ENCODE measurements at regions not wholly inside any gene's neighbourhood (a gene's known extent, or its start where the extent isn't known, plus 50 kb on each side); places are given as distances from the start of the nearest gene placed in this dataset.

DNA sequence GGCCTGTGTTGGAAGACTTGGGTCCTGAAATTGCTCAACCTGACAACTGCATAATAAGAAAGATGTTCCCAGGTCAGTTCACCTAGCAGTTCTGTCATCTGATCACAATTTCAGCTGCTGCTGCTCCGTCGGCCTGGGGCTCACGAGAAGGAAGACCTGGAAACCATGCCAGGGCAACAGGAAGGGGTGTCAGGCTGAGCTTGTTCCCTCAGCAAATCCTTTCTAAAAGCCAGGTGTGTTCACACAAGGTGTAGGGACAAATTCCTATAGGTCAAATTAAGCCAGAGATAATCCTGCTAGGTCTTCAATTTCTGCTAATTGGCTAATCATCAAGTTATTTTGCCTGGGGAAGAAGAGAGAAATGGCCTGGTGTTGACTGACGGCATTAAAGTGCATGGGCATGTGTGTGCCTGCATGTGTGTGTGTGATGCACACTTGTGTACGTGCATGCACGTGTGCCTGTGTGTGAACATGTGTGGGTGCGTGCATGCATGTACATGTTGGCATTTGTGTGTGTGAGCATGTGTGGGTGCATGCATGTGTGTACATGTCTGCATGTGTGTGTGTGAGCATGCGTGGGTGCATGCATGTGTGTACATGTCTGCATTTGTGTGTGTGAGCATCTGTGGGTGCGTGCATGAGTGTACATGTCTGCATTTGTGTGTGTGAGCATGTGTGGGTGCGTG lies 178.6 kb downstream of the TMEM18 start:
- no peaks in the 10 kb centered on the region; the same call in 1 of the 2 replicates for H3K4me1 ChIP-seq (ENCODE audit: control insufficient read depth, insufficient read depth, low read length)
- no peak overlapping the region for H3K4me3 ChIP-seq (ENCODE audit: low read length)
- no peaks in the 10 kb centered on the region for H3K9me3 ChIP-seq (ENCODE audit: control insufficient read depth, insufficient read depth, low read length)
- no peaks in the 10 kb centered on the region for H3K27me3 ChIP-seq (ENCODE audit: control insufficient read depth, insufficient read depth, low read length)
- no peak overlapping the region for H3K27ac ChIP-seq (ENCODE audit: low read length)
- no peaks in the 10 kb centered on the region for H3K36me3 ChIP-seq (ENCODE audit: control insufficient read depth, insufficient read depth, low read length)
- WGBS (ENCODE audit: insufficient coverage, insufficient read length): no CpG with 5 or more reads among the region's 10 CpGs
- no peak for DNase-seq (ENCODE audit: low read depth, low spot score)

DNA sequence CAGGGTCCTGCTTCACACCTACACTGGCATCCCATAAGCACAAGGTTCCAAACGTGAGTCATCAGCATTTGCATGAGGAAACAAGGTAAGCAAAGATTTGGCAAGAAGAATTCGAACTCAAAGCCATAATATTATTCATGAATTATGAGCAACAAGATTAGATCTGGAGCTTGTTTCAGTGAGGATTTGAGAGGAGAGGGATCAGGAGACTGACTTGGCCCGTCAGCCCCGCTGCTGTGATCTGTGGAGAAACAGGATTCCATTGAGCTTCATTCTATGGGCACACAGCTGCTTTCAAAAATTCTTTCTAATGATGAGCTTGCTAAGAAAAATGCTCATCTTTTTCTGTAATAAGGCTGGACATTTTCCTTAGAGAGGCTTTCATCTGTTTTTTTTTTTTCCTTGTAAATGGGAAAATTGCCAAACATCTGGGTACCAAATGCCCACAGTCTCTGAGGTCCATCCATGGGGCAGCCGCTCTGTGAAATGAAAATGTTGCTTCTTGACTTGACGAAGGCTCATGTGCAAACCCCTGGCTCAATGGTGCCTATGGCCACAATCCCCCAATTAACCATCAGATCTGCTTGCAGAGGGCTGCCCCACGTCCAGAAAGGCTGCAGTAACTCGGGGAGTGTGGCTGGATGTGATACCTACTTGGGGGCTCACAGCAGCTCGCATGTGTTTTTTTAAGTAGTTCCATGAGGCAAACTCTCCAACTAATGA lies 179.3 kb downstream of the TMEM18 start:
- Histone ChIP-seq H3K36me3 (ENCODE audit: control insufficient read depth, insufficient read depth, low read length) (no peaks in the 10 kb centered on the region), H3K4me1 (ENCODE audit: control insufficient read depth, insufficient read depth, low read length) (no peaks in the 10 kb centered on the region; the same call in 1 of the 2 replicates), H3K27me3 (ENCODE audit: control insufficient read depth, insufficient read depth, low read length) (no peaks in the 10 kb centered on the region), H3K9me3 (ENCODE audit: control insufficient read depth, insufficient read depth, low read length) (no peaks in the 10 kb centered on the region), H3K27ac (ENCODE audit: low read length) (no peak overlapping the region), H3K4me3 (ENCODE audit: low read length) (no peak overlapping the region)
- WGBS (ENCODE audit: insufficient coverage, insufficient read length): no CpG with 5 or more reads among the region's 9 CpGs
- DNase-seq (ENCODE audit: low read depth, low spot score): no peak

DNA sequence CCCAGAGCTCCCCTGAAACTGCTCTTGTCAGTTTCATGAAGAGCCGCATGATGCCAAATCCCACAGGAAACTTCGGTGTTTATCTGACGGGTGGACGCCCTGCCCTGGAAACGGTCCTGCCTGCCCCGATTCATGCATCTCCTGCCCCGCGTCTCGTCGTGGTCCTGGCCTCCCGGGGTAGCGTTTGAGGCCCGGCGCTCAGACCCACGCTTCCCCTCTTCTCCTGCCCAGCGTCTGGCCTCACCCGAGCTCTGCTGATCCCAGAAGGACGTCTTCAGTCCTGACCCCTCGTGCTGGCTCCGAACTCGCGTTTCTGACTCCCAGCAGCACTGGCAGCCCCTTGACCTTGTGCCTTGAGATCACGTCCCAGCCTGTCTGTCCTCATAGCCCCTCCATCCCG lies 180.5 kb downstream of the TMEM18 start:
- no peaks in the 10 kb centered on the region for H3K27me3 ChIP-seq (ENCODE audit: control insufficient read depth, insufficient read depth, low read length)
- no peak overlapping the region for H3K27ac ChIP-seq (ENCODE audit: low read length)
- no CpG with 5 or more reads among the region's 24 CpGs for WGBS (ENCODE audit: insufficient coverage, insufficient read length)
- H3K4me1 ChIP-seq (ENCODE audit: control insufficient read depth, insufficient read depth, low read length): no peaks in the 10 kb centered on the region; the same call in 1 of the 2 replicates
- DNase-seq (ENCODE audit: low read depth, low spot score): no peak
- no peaks in the 10 kb centered on the region for H3K9me3 ChIP-seq (ENCODE audit: control insufficient read depth, insufficient read depth, low read length)
- no peak overlapping the region for H3K4me3 ChIP-seq (ENCODE audit: low read length)
- no peaks in the 10 kb centered on the region for H3K36me3 ChIP-seq (ENCODE audit: control insufficient read depth, insufficient read depth, low read length)

DNA sequence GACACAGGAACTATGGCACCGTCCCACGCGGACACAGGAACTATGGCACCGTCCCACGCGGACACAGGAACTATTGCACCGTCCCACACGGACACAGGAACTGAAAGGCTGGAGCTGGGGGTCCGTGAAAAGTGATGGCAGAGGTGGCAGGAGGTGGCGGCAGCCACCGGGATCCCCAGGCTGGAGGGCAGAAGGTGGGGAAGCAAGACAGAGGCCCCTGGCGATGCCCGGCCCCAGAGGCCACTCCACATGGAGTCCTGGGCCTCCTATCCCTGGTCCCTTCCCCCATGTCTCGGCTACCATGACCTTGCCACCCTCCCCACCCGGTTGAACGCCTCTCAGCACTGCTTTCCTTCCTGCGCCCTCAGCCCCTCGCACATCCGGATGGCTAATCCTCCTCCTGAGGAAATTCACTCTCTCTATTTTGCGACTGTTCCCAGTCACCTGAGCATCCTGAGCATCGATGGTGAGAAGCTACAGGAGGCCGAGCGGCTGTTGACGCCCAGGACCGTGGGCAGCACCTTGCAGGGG lies 181.4 kb downstream of the TMEM18 start:
- no CpG with 5 or more reads among the region's 25 CpGs for WGBS (ENCODE audit: insufficient coverage, insufficient read length)
- no peaks in the 10 kb centered on the region for H3K27me3 ChIP-seq (ENCODE audit: control insufficient read depth, insufficient read depth, low read length)

DNA sequence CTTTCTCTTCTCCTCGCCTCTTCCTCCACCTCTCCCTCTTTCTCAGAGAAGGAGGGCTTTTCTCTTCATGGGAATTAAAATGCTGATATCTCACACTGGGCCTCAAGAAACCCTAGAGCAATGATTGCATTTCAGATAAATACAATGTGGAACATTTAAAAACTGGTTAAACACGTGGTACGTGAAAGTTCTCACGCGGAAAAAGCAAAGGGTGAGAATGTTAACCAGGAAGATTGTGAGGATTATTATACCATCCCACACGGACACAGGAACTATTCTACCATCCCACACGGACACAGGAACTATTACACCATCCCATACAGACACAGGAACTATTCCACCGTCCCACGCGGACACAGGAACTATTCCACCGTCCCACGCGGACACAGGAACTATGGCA lies 182.4 kb downstream of the TMEM18 start:
- no peak for DNase-seq (ENCODE audit: low read depth, low spot score)
- Histone ChIP-seq H3K27me3 (ENCODE audit: control insufficient read depth, insufficient read depth, low read length) (no peaks in the 10 kb centered on the region), H3K27ac (ENCODE audit: low read length) (no peak overlapping the region), H3K9me3 (ENCODE audit: control insufficient read depth, insufficient read depth, low read length) (no peaks in the 10 kb centered on the region), H3K4me3 (ENCODE audit: low read length) (no peak overlapping the region), H3K4me1 (ENCODE audit: control insufficient read depth, insufficient read depth, low read length) (no peaks in the 10 kb centered on the region; the same call in 1 of the 2 replicates), H3K36me3 (ENCODE audit: control insufficient read depth, insufficient read depth, low read length) (no peaks in the 10 kb centered on the region)
- no CpG with 5 or more reads among the region's 13 CpGs for WGBS (ENCODE audit: insufficient coverage, insufficient read length)

More for the DNA sequence above, 181.4 kb downstream of the TMEM18 start:
- no peaks in the 10 kb centered on the region for H3K9me3 ChIP-seq (ENCODE audit: control insufficient read depth, insufficient read depth, low read length)
- no peaks in the 10 kb centered on the region; the same call in 1 of the 2 replicates for H3K4me1 ChIP-seq (ENCODE audit: control insufficient read depth, insufficient read depth, low read length)
- H3K36me3 ChIP-seq (ENCODE audit: control insufficient read depth, insufficient read depth, low read length): no peaks in the 10 kb centered on the region
- H3K27ac ChIP-seq (ENCODE audit: low read length): no peak overlapping the region
- DNase-seq (ENCODE audit: low read depth, low spot score): no peak
- H3K4me3 ChIP-seq (ENCODE audit: low read length): no peak overlapping the region

DNA sequence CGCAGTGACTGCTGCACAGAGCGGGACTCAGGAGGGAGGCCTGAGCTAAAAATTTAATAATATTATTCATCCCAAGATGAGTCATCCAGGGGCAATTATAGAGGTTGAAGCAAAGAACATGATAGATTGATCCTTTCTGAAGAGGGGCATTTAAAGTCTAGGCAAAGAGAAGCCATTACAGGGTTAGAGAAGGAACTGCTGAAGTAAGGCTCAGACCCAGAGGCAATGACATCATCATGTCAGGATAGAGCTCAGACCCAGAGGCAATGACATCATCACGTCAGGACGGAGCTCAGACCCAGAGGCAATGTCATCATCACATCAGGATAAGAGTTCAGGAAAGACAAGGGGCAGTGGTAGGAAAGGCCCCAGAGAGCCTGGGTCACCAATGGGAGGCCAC lies 184.0 kb downstream of the TMEM18 start:
- no CpG with 5 or more reads among the region's 4 CpGs for whole genome bisulfite sequencing (ENCODE audit: insufficient coverage, insufficient read length)
- no peaks in the 10 kb centered on the region for H3K27me3 ChIP-seq (ENCODE audit: control insufficient read depth, insufficient read depth, low read length)
- no peak overlapping the region for H3K27ac ChIP-seq (ENCODE audit: low read length)
- H3K4me3 ChIP-seq (ENCODE audit: low read length): no peak overlapping the region
- no peak for DNase-seq (ENCODE audit: low read depth, low spot score)
- no peaks in the 10 kb centered on the region; the same call in 1 of the 2 replicates for H3K4me1 ChIP-seq (ENCODE audit: control insufficient read depth, insufficient read depth, low read length)
- H3K36me3 ChIP-seq (ENCODE audit: control insufficient read depth, insufficient read depth, low read length): no peaks in the 10 kb centered on the region
- no peaks in the 10 kb centered on the region for H3K9me3 ChIP-seq (ENCODE audit: control insufficient read depth, insufficient read depth, low read length)

DNA sequence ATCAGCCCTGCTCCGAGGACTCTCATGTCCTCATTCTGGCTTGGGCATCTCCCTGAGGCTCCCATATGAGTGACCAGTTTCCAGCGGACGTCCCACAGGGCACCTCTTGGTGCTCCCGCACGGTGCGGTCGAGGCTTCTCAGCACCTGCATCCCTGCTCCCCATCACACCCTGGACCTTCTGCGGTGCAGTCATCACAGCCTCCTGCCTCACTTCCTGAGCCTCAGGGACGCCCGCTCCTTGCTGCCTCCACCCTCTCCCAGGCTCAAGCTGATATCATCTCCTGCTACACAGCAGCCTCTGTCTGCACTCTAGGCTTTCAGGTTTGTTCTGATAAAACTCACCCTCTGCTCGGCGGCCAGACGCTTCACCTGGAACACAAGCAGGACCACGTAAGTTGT lies 185.0 kb downstream of the TMEM18 start:
- no CpG with 5 or more reads among the region's 14 CpGs for WGBS (ENCODE audit: insufficient coverage, insufficient read length)

DNA sequence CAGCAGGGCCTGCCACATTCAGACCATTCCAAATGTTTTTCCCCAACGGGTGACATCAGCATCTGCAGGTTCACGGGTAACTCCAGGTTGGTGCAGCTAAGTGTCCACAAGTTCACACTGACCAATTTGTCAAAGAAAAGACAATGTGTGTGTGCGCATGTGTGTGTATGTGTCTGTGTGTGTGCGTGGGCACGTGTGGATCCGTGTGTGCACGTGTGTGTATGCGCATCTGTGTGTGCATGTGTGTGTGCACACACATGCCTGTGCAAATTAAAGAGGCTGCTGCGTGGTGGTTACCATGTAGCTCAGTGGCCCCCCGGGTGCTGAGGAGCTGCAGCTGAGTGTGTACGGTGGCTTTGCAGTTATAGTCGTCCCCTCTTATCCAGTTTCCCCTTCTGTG lies 187.4 kb downstream of the TMEM18 start:
- Histone ChIP-seq H3K4me1 (ENCODE audit: control insufficient read depth, insufficient read depth, low read length) (no peaks in the 10 kb centered on the region), H3K9me3 (ENCODE audit: control insufficient read depth, insufficient read depth, low read length) (no peaks in the 10 kb centered on the region), H3K36me3 (ENCODE audit: control insufficient read depth, insufficient read depth, low read length) (no peaks in the 10 kb centered on the region), H3K27ac (ENCODE audit: low read length) (no peak overlapping the region), H3K27me3 (ENCODE audit: control insufficient read depth, insufficient read depth, low read length) (no peaks in the 10 kb centered on the region), H3K4me3 (ENCODE audit: low read length) (no peak overlapping the region)
- DNase-seq (ENCODE audit: low read depth, low spot score): no peak
- WGBS (ENCODE audit: insufficient coverage, insufficient read length): no CpG with 5 or more reads among the region's 12 CpGs

More for the DNA sequence above, 185.0 kb downstream of the TMEM18 start:
- Histone ChIP-seq H3K27ac (ENCODE audit: low read length) (no peak overlapping the region), H3K4me3 (ENCODE audit: low read length) (no peak overlapping the region), H3K9me3 (ENCODE audit: control insufficient read depth, insufficient read depth, low read length) (no peaks in the 10 kb centered on the region), H3K36me3 (ENCODE audit: control insufficient read depth, insufficient read depth, low read length) (no peaks in the 10 kb centered on the region), H3K4me1 (ENCODE audit: control insufficient read depth, insufficient read depth, low read length) (no peaks in the 10 kb centered on the region), H3K27me3 (ENCODE audit: control insufficient read depth, insufficient read depth, low read length) (no peaks in the 10 kb centered on the region)
- DNase-seq (ENCODE audit: low read depth, low spot score): no peak

DNA sequence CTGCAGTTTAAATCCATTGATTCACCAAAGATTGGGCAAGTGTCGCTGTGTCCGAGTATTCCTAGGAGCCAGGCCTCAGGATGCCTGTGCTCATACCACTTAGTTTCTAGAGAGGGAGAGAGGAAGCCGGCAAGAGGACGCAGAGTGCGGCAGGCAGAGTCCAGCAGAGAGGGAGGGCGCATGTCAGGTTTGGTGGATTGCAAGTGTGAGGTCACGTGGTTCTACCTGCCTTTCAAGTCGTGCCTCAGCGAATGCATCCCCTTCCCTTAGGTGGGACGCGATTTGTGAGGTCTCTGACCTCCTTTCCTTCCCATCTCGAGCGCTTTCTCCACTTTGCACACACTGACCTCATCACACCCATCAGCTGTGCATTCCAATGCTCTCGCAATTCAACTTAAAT lies 188.1 kb downstream of the TMEM18 start:
- Histone ChIP-seq H3K27me3 (ENCODE audit: control insufficient read depth, insufficient read depth, low read length) (no peaks in the 10 kb centered on the region), H3K27ac (ENCODE audit: low read length) (no peak overlapping the region), H3K4me3 (ENCODE audit: low read length) (no peak overlapping the region), H3K36me3 (ENCODE audit: control insufficient read depth, insufficient read depth, low read length) (no peaks in the 10 kb centered on the region), H3K9me3 (ENCODE audit: control insufficient read depth, insufficient read depth, low read length) (no peaks in the 10 kb centered on the region), H3K4me1 (ENCODE audit: control insufficient read depth, insufficient read depth, low read length) (no peaks in the 10 kb centered on the region)
- no peak for DNase-seq (ENCODE audit: low read depth, low spot score)
- WGBS (ENCODE audit: insufficient coverage, insufficient read length): no CpG with 5 or more reads among the region's 14 CpGs

DNA sequence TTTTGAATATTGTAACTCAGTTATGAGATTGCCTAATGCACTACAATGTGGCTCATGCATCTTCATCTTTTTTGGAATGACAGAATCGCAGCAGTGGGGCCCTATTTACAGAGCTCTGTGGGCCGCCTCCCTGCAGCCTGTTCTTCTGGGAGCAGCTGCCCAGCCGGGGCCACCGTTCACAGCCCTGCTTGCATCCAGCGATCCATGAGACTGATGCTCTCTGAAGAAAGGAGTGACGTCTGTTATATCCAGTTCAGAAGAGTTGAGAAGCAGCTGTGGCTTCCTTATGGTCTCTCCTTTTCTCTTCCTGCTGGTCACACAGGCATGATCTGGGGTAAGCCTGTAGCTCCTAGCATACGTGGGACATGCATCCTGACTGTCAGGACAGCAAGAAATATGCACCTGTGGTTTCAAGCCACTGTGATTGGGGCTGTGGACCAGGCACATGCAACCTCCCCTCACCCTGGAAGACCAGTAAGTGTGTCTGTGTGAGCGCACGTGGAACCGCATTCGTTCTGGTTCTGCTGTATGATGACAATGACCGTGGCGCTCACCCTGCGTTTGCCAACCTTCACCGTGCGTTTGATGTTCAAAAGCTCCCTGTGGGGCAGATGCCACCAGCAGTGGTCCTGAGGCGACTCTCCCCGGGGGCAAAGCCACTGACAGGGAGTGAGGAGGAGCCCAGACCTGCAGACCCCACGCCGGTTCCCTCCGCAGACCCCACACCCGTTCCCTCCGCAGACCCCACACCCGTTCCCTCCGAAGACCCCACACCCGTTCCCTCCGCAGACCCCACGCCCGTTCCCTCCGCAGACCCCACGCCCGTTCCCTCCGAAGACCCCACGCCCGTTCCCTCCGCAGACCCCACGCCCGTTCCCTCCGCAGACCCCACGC lies 189.8 kb downstream of the TMEM18 start:
- no peak overlapping the region for H3K4me3 ChIP-seq (ENCODE audit: low read length)
- no peaks in the 10 kb centered on the region for H3K9me3 ChIP-seq (ENCODE audit: control insufficient read depth, insufficient read depth, low read length)
- no CpG with 5 or more reads among the region's 40 CpGs for WGBS (ENCODE audit: insufficient coverage, insufficient read length)
- no peaks in the 10 kb centered on the region for H3K36me3 ChIP-seq (ENCODE audit: control insufficient read depth, insufficient read depth, low read length)
- H3K4me1 ChIP-seq (ENCODE audit: control insufficient read depth, insufficient read depth, low read length): no peaks in the 10 kb centered on the region
- no peak for DNase-seq (ENCODE audit: low read depth, low spot score)
- H3K27me3 ChIP-seq (ENCODE audit: control insufficient read depth, insufficient read depth, low read length): no peaks in the 10 kb centered on the region
- no peak overlapping the region for H3K27ac ChIP-seq (ENCODE audit: low read length)

All from iPS DF 6.9 (cell line).